Heart right ventricle (tissue), 16 donors: ENCODE measurements at regions not wholly inside any gene's neighbourhood (a gene's known extent, or its start where the extent isn't known, plus 50 kb on each side); places are given as distances from the start of the nearest gene placed in this dataset.
A peak's percentile ranks its signal among the peaks of the same experiment; 100 is the strongest.

ENCODE experiments used
- ATAC-seq, 8 donors: fragments of 200-7000 bp; cut with Tn5 transposase; one replicate each; pipeline ENCODE4 v1.9.1; 2020; ENCODE audit warnings: mild to moderate bottlenecking in 8 of 8, moderate library complexity in 8 of 8, moderate number of reproducible peaks in 1 of 8
- DNase-seq, 2 donors: peaks; one replicate each; pipeline ENCODE4 v3.0.0-alpha.2; 2020
- H3K27ac ChIP-seq, 10 donors: fragments of 200-600 bp; sonication (generic) in 2 of 10; one replicate each; pipeline versions ENCODE4 v1.5.0 to v1.8.0; 2020 to 2022; ENCODE audit warnings: mild to moderate bottlenecking in 3 of 10
- H3K27me3 ChIP-seq, 7 donors: fragments of 200-600 bp; one replicate each; pipeline ENCODE4 v1.8.0; 2021 to 2022; ENCODE audit warnings: mild to moderate bottlenecking in 2 of 7
- H3K36me3 ChIP-seq, 9 donors: fragments of 200-600 bp; sonication (generic) in 1 of 9; one replicate each; pipeline versions ENCODE4 v1.5.0 to v1.8.0; 2020 to 2022; ENCODE audit warnings: mild to moderate bottlenecking in 2 of 9
- H3K4me1 ChIP-seq, 9 donors: fragments of 200-600 bp; sonication (generic) in 1 of 9; one replicate each; pipeline versions ENCODE4 v1.5.0 to v1.8.0; 2020 to 2022; ENCODE audit warnings: mild to moderate bottlenecking in 4 of 9
- H3K4me3 ChIP-seq, 10 donors: fragments of 200-600 bp; sonication (generic) in 2 of 10; one replicate each; pipeline versions ENCODE4 v1.5.0 to v1.8.0; 2020 to 2022; ENCODE audit warnings: mild to moderate bottlenecking in 7 of 10, moderate library complexity in 2 of 10
- H3K9me3 ChIP-seq, 11 donors: fragments of 200-600 bp in 10 of 11; sonication (generic) in 2 of 11; one replicate each; pipeline versions ENCODE4 v1.5.0 to v1.8.0; 2013 to 2022; ENCODE audit warnings: mild to moderate bottlenecking in 2 of 11, control low read depth in 1 of 11, moderate library complexity in 1 of 11
- WGBS, 2 donors: extraction: QIAGEN DNeasy Blood & Tissue Kit; methylation state at CpG; one replicate each; pipeline ENCODE4 v1.1.7; 2013; ENCODE audit warnings: inconsistent platforms in 1 of 2; 5-methylcytosine and 5-hydroxymethylcytosine counted together
- intact Hi-C, 10 donors: fragments of 100-400 bp; cut with DNase I; formaldehyde crosslinking; loops; one replicate each; pipeline versions ENCODE4 v1.11.1 to v1.14.2; 2022
- TF ChIP-seq, protein P1 (sequence below), 9 donors: fragments of 200-600 bp; sonication (generic) in 2 of 9; IDR thresholded peaks; one replicate each; pipeline versions ENCODE4 v1.5.0 to v1.8.0; 2021 to 2022; ENCODE audit warnings: antibody characterized with exemption in 9 of 9, mild to moderate bottlenecking in 5 of 9, moderate library complexity in 1 of 9
- donor health status: Arrhythmogenic right ventricular cardiomyopathy.
- donor health status: ischemic (EF 13 %, LVEDD 7.1; RV severe dilation, severe dysfunction).
- donor health status: healthy with polysubstance abuse.
- donor health status: DM: no; HTN: yes; CAD: no.
- donor health status: DM: no; HTN: no; CAD: no.
- donor health status: ischemic (EF 25% LVEDD 6.9; RV normal size, moderate dysfunction).
- donor health status: ischemic (EF 25% LVEDD 5.7; RV mildly dilated, moderate dysfunction).
- donor health status: healthy.
- donor health status: DM: yes; HTN: yes; CAD: no.
- donor health status: Ischemic cardiomyopathy.
- donor health status: ischemic (EF 35%, LVEDD 5.7; RV mildly dilated, moderate dysfunction).
- donor health status: nonischemic (EF 11% LVEDD 7.7; RV severe dilation, severe dysfunction).
- donor health status: DM: yes; HTN: yes; CAD: no.
- donor health status: PGD.
- donor health status: ischemic (EF 29% LVEDD 5.4; RV normal size, mild dysfunction).
- donor health status: nonischemic (EF 23%, LVEDD 6.1; RV moderate dilation, normal function).

DNA sequence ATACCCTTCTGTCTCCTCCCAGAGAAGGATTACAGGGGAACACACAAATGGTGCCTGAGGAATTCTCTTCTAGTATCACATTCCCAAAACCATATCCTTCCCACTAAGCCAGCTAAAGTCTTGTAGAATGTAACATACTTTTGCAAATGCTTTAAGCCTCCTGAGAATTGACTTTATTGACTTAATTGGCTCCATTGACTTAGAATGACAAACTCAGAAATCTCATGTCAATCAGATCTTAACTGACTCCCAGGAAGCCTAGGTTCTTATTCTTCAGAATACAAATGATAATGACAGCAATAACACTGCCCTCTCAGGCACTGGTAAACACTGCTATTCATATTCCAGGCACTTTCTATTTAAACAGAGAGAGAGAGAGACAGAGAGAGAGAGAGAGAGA lies 356.9 kb upstream of the PRKCQ start:
- no peak for ATAC-seq
- TF ChIP-seq, protein P1, sequence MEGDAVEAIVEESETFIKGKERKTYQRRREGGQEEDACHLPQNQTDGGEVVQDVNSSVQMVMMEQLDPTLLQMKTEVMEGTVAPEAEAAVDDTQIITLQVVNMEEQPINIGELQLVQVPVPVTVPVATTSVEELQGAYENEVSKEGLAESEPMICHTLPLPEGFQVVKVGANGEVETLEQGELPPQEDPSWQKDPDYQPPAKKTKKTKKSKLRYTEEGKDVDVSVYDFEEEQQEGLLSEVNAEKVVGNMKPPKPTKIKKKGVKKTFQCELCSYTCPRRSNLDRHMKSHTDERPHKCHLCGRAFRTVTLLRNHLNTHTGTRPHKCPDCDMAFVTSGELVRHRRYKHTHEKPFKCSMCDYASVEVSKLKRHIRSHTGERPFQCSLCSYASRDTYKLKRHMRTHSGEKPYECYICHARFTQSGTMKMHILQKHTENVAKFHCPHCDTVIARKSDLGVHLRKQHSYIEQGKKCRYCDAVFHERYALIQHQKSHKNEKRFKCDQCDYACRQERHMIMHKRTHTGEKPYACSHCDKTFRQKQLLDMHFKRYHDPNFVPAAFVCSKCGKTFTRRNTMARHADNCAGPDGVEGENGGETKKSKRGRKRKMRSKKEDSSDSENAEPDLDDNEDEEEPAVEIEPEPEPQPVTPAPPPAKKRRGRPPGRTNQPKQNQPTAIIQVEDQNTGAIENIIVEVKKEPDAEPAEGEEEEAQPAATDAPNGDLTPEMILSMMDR (IDR thresholded peaks at IDR 0.05), result no peak
- H3K36me3 ChIP-seq, result no peaks in the 10 kb centered on the region
- H3K27me3 ChIP-seq, result peaks cover 0 to 5% (median 0%) of the 10 kb centered on the region in 7 donors
- H3K27ac ChIP-seq, result no peak overlapping the region
- intact Hi-C loops, result no loop called here
- H3K9me3 ChIP-seq, result peaks cover 0 to 17% (median 2%) of the 10 kb centered on the region in 11 donors
- DNase-seq, result no peak
- H3K4me1 ChIP-seq, result no peaks in the 10 kb centered on the region
- H3K4me3 ChIP-seq, result no peak overlapping the region

DNA sequence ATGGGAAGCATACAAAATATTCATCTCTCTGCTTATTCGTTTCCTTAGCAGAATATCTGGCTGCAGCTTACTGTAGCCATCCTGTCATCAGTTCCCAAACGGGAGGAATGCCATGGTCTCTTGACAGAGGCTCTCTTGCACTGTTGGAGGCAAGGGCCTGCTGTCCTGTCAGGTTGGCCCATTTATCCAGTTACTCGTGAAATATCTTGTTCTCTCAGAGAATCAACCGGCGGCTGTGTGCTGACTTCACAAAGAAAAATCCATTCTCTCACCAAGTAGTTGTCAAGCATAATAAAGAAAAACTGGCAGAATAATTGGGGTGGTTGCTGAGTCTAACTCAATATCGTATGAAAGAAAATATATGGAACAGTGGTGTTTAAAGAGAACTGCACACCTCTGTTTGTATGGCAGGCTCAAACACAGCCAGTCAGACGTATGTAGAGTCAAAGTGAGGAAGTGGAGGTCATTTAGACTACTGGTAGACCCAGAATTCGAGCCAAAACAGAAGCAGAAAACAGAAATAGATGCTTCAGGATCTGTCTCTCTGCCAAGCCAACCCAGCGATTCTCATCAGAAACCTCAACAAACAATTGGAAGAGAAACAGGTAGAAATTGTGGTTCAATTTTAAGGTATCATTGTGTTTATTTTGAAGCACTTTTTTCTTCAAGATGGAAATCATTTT lies 349.2 kb upstream of the PRKCQ start:
- TF ChIP-seq, protein P1 (IDR thresholded peaks at IDR 0.05), result no peak
- intact Hi-C loops, result loop anchor here in 3 of 10 donors (10.0 kb wide), 2 partner anchors 186 to 326 kb away; no protein-coding TSS in a partner anchor

DNA sequence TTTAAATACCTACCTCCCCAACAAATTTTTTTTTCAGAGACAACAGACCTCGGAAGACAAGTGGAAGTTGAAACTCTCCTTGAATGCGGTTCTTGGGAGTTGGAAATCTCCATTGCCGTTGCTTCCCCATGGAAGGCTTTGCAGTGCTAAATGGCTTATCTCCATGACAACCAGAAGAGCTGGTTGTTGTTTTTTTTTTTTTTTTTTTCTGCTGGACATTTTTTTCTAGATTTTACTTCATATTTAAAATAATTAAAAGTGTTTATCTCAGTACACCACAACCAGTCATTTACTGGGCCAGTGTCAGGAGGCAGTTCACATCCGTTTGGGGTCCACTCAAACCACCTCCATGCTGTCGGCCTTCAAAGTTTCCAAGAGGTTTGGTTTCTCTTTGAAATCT lies 348.5 kb upstream of the PRKCQ start:
- no peak overlapping the region for H3K4me3 ChIP-seq
- H3K36me3 ChIP-seq, result no peaks in the 10 kb centered on the region
- TF ChIP-seq, protein P1 (IDR thresholded peaks at IDR 0.05), result no peak
- DNase-seq (no peak), ATAC-seq (no peak)
- H3K4me1 ChIP-seq, result peaks cover 0 to 50% (median 3%) of the 10 kb centered on the region in 9 donors
- H3K27me3 ChIP-seq, result no peaks in the 10 kb centered on the region
- no peaks in the 10 kb centered on the region for H3K9me3 ChIP-seq
- intact Hi-C loops, result loop anchor here in 3 of 10 donors (10.0 kb wide), 2 partner anchors 186 to 326 kb away; no protein-coding TSS in a partner anchor
- peak overlapping the region in 1 of 10 donors; percentile 70 for H3K27ac ChIP-seq
- WGBS, 2 donors, result 61 to 66% methylated on average over 5 of the region's 5 CpGs

More for the DNA sequence above, 349.2 kb upstream of the PRKCQ start:
- Histone ChIP-seq H3K36me3 (no peaks in the 10 kb centered on the region), H3K4me3 (no peak overlapping the region), H3K27me3 (no peaks in the 10 kb centered on the region), H3K9me3 (no peaks in the 10 kb centered on the region), H3K4me1 (peaks cover 0 to 45% (median 0%) of the 10 kb centered on the region in 9 donors), H3K27ac (no peak overlapping the region)
- 42 to 50% methylated on average over 9 of the region's 9 CpGs for WGBS, 2 donors
- ATAC-seq (peak in 4 of 8 donors; percentile 53 to 55 (median 54)), DNase-seq (peak in 1 of 2 donors; percentile 5)

DNA sequence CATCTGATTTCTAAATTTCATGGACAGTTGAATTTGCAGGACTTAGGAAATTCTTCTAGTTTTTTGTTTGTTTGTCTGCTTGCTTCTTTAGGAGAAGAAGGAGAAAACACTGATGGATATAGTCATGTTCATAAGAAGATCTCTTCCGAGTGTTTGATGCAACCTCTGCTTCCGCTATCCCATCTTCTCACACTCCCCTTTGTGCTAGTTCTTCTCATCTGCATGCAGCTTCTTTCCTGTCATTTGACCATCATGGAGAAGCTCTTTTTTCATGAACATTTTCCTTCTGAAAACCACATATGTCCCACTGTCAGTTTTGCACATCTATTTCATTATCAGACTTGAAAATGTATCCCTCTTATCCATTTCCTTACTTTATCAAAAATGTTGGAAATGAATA lies 346.9 kb upstream of the PRKCQ start:
- DNase-seq (no peak), ATAC-seq (no peak)
- intact Hi-C loops, result loop anchor here in 3 of 10 donors (10.0 kb wide), 2 partner anchors 188 to 328 kb away; no protein-coding TSS in a partner anchor
- Histone ChIP-seq H3K36me3 (no peaks in the 10 kb centered on the region), H3K27me3 (no peaks in the 10 kb centered on the region), H3K9me3 (no peaks in the 10 kb centered on the region), H3K4me3 (no peak overlapping the region), H3K4me1 (peaks cover 0 to 50% (median 3%) of the 10 kb centered on the region in 9 donors), H3K27ac (peak overlapping the region in 1 of 10 donors; percentile 70)
- TF ChIP-seq, protein P1 (IDR thresholded peaks at IDR 0.05), result no peak
- WGBS, 2 donors, result 92 to 94% methylated on average over 2 of the region's 2 CpGs
